Middle frontal gyrus (tissue), 1 donor: ENCODE measurements at regions not wholly inside any gene's neighbourhood (a gene's known extent, or its start where the extent isn't known, plus 50 kb on each side); places are given as distances from the start of the nearest gene placed in this dataset.
"Not testable (repeated sequence)": the region's sequence is repeated elsewhere in the genome, so short reads cannot be mapped to it uniquely, and the experiment has no call there.

Experiments used
- DNase-seq: peaks from one replicate; pipeline ENCODE4 v3.0.0-alpha.2; 2015; ENCODE audit warnings: low spot score; ENCODE audit errors: extremely low spot score

- DNase-seq = no peak
Measured at GRCh38 chr6:78771586-78771985, 95.8 kb upstream of the IRAK1BP1 start.

DNA sequence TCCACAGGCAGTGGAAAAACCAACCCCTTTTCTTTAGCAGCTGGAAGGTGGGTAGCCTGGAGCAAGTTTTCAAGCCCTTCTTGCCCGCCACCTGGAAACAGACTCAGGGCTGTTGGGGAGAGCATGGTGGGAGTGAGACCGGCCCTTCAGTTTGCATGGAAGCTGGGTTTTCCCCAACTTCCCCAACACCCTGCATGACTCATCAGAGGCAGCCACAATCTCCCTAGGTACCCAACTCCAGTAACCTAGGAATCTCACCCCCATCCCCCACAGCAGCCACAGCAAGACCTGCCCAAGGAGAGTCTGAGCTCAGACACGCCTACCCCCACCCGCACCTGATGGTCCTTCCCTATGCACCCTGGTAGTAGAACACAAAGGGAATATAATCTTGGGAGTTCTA is 86.3 kb upstream of the IRAK1BP1 start:
- no peak for DNase-seq

- DNase-seq = not testable (repeated sequence)
Measured at GRCh38 chr6:78783366-78783765, 84.0 kb upstream of the IRAK1BP1 start.

DNA sequence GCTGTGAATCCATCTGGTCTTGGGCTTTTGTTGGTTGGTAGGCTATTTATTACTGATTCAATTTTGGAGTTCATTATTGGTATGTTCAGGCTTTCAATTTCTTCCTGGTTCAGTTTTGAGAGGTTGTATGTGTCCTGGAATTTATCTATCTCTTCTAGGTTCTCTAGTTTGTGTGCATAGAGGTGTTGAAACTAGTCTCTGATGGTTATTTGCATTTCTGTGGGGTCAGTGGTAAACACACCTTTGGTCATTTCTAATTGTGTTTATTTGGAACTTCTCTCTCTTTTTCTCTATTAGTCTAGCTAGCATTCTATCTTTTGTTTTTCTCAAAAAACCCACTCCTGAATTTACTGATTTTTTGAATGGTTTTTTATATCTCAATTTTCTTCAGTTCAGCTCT is 70.1 kb upstream of the IRAK1BP1 start:
- no peak for DNase-seq

DNA sequence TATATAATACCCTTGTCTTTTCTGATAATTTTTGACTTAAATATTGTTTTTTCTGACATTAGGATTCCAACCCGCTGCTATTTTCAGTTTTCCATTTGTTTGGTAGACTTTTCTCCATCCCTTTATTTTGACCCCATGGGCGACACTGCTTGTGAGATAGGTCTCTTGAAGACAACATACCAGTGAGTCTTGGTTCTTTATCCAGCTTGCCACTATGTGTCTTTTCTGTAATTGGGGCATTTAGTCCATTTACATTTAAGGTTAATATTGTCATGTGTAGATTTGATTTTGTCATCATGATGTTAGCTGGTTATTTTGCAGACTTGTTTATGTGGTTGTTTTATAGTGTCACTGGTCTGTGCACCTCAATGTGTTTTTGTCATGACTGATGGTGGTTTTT is 67.7 kb upstream of the IRAK1BP1 start:
- DNase-seq = no peak

DNA sequence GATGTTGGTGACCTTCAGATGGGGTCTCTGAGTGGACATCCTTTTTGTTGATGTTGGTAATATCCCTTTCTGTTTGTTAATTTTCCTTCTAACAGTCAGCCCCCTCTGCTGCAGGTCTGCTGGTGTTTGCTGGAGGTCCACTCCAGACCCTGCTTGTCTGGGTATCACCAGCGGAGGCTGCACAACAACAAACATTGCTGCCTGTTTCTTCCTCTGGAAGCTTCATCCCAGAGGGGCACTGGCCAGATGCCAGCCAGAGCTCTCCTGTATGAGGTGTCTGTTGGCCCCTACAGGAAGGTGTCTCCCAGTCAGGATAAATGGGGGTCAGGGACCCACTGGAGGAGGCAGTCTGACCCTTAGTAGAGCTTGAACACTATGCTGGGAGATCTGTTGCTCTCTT is 60.6 kb upstream of the IRAK1BP1 start:
- not testable (repeated sequence) for DNase-seq

DNA sequence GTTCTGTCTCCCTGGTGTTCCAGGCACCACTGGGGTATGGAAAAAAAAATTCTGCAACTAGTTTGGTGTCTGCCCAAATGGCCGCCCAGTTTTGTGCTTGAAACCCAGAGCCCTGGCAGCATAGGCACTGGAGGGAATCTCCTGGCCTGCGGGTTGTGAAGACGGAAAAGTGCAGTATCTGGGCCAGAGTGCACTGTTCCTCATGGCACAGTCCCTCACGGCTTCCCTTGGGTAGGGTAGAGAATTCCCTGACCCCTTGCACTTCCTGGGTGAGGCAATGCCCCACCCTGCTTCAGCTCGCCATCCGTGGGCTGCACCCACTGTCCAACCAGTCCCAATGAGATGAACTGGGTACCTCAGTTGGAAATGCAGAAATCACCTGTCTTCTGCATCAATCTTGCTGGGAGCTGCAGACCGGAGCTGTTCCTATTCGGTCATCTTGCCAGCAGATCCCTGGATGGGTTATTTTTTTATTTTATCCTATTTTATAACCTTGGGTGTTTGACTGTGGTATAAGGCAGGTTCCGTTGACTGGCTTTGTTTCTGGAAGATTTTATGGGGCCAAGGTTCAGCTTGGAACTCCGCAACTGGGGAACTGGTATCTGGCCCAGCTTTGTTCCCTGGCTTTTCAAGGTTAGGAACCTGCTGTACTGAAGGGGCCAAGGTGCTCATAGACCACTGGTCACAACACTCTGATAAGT is 59.5 kb upstream of the IRAK1BP1 start:
- not testable (repeated sequence) for DNase-seq

GRCh38 chr6:78808356-78808891 is 58.9 kb upstream of the IRAK1BP1 start:
- no peak for DNase-seq

- no peak for DNase-seq
Measured at GRCh38 chr6:78808933-78809332, 58.4 kb upstream of the IRAK1BP1 start.

DNA sequence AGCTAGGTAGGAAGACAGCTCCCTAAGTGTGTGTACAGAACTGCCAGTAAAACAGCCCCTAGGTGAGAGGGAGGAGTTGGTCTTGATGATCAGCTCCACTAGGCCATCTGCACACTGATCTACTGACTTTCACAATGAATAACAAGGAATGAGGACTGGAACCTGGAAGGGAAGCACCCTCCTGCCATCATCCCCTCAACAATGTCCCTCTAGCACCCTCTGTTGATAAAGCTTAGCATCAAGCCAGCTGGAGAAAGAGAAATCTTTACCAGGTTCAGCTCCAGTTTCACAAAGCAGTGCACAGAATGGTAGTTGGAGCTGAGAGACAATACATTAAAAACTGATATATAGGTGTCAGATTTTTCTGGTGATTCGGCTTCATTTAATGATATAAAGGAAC is 57.2 kb upstream of the IRAK1BP1 start:
- no peak for DNase-seq

DNA sequence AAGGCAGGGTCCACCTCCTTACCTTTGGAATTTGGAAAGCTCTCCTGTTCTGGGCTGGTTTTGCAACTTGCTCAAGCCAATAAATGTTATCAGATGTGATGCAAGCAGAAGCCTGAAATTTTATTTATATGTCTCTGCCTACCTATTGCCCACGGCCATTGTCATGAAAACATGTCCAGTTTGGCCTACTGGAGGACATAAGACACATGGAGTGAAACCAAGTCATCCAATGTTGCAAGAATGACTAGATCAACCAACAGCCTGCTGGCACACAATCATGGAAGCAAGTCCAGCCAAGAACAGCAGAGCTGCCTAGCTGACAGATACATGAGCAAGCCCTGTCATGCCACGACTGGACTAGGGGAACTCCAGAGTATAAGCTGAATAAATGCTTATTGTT is 56.7 kb upstream of the IRAK1BP1 start:
- no peak for DNase-seq
